Suprapubic skin (tissue), 4 donors: ENCODE measurements at regions not wholly inside any gene's neighbourhood (a gene's known extent, or its start where the extent isn't known, plus 50 kb on each side); places are given as distances from the start of the nearest gene placed in this dataset.
A peak's percentile ranks its signal among the peaks of the same experiment; 100 is the strongest.
"Not testable (repeated sequence)": the region's sequence is repeated elsewhere in the genome, so short reads cannot be mapped to it uniquely, and the experiment has no call there.

Experiments
- DNase-seq, 2 donors: peaks; one replicate each; pipeline ENCODE4 v3.0.0-alpha.2; 2019; ENCODE audit warnings: low spot score in 2 of 2
- H3K27ac ChIP-seq: fragments of 200-600 bp; sonication (generic); one replicate; pipeline ENCODE4 v1.5.1; 2019
- H3K27me3 ChIP-seq: fragments of 200-600 bp; sonication (generic); one replicate; pipeline ENCODE4 v1.5.1; 2019
- H3K36me3 ChIP-seq: fragments of 200-600 bp; sonication (generic); one replicate; pipeline ENCODE4 v1.5.1; 2019
- H3K4me1 ChIP-seq: fragments of 200-600 bp; sonication (generic); one replicate; pipeline ENCODE4 v1.5.1; 2019
- H3K4me3 ChIP-seq: fragments of 200-600 bp; sonication (generic); one replicate; pipeline ENCODE4 v1.5.1; 2019; ENCODE audit warnings: mild to moderate bottlenecking
- H3K9me3 ChIP-seq: fragments of 200-600 bp; sonication (generic); one replicate; pipeline ENCODE4 v1.5.1; 2019
- CTCF ChIP-seq, 2 donors: fragments of 200-600 bp in 1 of 2; fragments of 450-650 bp in 1 of 2; sonication (generic) in 1 of 2; IDR thresholded peaks; one replicate each; pipeline ENCODE4 v1.5.1; 2016 to 2019; ENCODE audit warnings: antibody characterized with exemption in 2 of 2, mild to moderate bottlenecking in 1 of 2, moderate library complexity in 1 of 2
- EP300 ChIP-seq: sonication (generic); formaldehyde crosslinking; IDR thresholded peaks from one replicate; pipeline ENCODE4 v1.6.1; 2017; ENCODE audit warnings: antibody characterized with exemption
- POLR2A ChIP-seq, 2 donors: fragments of 450-650 bp; IDR thresholded peaks; one replicate each; pipeline ENCODE4 v1.6.1; 2017; ENCODE audit warnings: antibody characterized with exemption in 2 of 2, mild to moderate bottlenecking in 2 of 2, moderate library complexity in 2 of 2
- POLR2AphosphoS5 ChIP-seq, 3 donors: sonication (generic); formaldehyde crosslinking; IDR thresholded peaks; one replicate each; pipeline ENCODE4 v1.6.1; 2017; ENCODE audit warnings: antibody characterized with exemption in 3 of 3
- WGBS: methylation state at CpG from one replicate; pipeline ENCODE4 v1.1.5; 2018; 5-methylcytosine and 5-hydroxymethylcytosine counted together

- H3K36me3 ChIP-seq = no peaks in the 10 kb centered on the region
- H3K4me3 ChIP-seq = no peak overlapping the region
- peak in 1 of 2 donors; percentile 38 for DNase-seq
- H3K4me1 ChIP-seq = peaks cover 4% of the 10 kb centered on the region
- no peak for TF ChIP-seq CTCF (IDR thresholded peaks at IDR 0.05)
- TF ChIP-seq POLR2A (IDR thresholded peaks at IDR 0.05) = no peak
- TF ChIP-seq EP300 = no peak
- TF ChIP-seq POLR2AphosphoS5 (IDR thresholded peaks at IDR 0.05) = no peak
- no peaks in the 10 kb centered on the region for H3K9me3 ChIP-seq
- no peak overlapping the region for H3K27ac ChIP-seq
- H3K27me3 ChIP-seq = peaks cover 36% of the 10 kb centered on the region
- WGBS = 67% methylated on average over 8 of the region's 8 CpGs
Measured at GRCh38 chr4:8721621-8722020, 129.1 kb downstream of the CPZ start.

GRCh38 chr4:8719421-8719820 lies 126.9 kb downstream of the CPZ start:
- no peak overlapping the region for H3K27ac ChIP-seq
- TF ChIP-seq POLR2A (IDR thresholded peaks at IDR 0.05) = no peak
- no peak for TF ChIP-seq EP300
- no peak for TF ChIP-seq CTCF (IDR thresholded peaks at IDR 0.05)
- no peak for TF ChIP-seq POLR2AphosphoS5 (IDR thresholded peaks at IDR 0.05)
- 89% methylated on average over 8 of the region's 8 CpGs for WGBS
- H3K9me3 ChIP-seq = peaks cover 5% of the 10 kb centered on the region
- no peak overlapping the region for H3K4me3 ChIP-seq
- no peaks in the 10 kb centered on the region for H3K36me3 ChIP-seq
- DNase-seq = peak in 1 of 2 donors; percentile 40
- peaks cover 14% of the 10 kb centered on the region for H3K27me3 ChIP-seq
- no peaks in the 10 kb centered on the region for H3K4me1 ChIP-seq

- not testable (repeated sequence) for H3K27ac ChIP-seq, H3K27me3 ChIP-seq, DNase-seq, H3K4me3 ChIP-seq, H3K4me1 ChIP-seq, H3K36me3 ChIP-seq
- WGBS = 59% methylated on average over 2 of the region's 2 CpGs
- peaks cover 19% of the 10 kb centered on the region for H3K9me3 ChIP-seq
Measured at GRCh38 chr4:8717470-8717869, 124.9 kb downstream of the CPZ start.

- H3K27ac ChIP-seq = no peak overlapping the region
- no peak overlapping the region for H3K4me3 ChIP-seq
- no peaks in the 10 kb centered on the region for H3K4me1 ChIP-seq
- peaks cover 24% of the 10 kb centered on the region for H3K27me3 ChIP-seq
- peak in 1 of 2 donors; percentile 34 for DNase-seq
- H3K9me3 ChIP-seq = peaks cover 22% of the 10 kb centered on the region
- H3K36me3 ChIP-seq = no peaks in the 10 kb centered on the region
- 74% methylated on average over 5 of the region's 8 CpGs for WGBS
- TF ChIP-seq EP300 (no peak), CTCF (IDR thresholded peaks at IDR 0.05) (no peak), POLR2A (IDR thresholded peaks at IDR 0.05) (no peak), POLR2AphosphoS5 (IDR thresholded peaks at IDR 0.05) (no peak)
Measured at GRCh38 chr4:8710946-8711345, 118.4 kb downstream of the CPZ start.

GRCh38 chr4:8710416-8710815 lies 117.9 kb downstream of the CPZ start:
- no peaks in the 10 kb centered on the region for H3K4me1 ChIP-seq
- TF ChIP-seq POLR2AphosphoS5 (IDR thresholded peaks at IDR 0.05) (no peak), POLR2A (IDR thresholded peaks at IDR 0.05) (no peak), EP300 (no peak), CTCF (IDR thresholded peaks at IDR 0.05) (no peak)
- peaks cover 29% of the 10 kb centered on the region for H3K27me3 ChIP-seq
- H3K36me3 ChIP-seq = no peaks in the 10 kb centered on the region
- DNase-seq = peak; percentile 25 to 72
- no peak overlapping the region for H3K27ac ChIP-seq
- 80% methylated on average over 2 of the region's 6 CpGs for WGBS
- peaks cover 22% of the 10 kb centered on the region for H3K9me3 ChIP-seq
- H3K4me3 ChIP-seq = no peak overlapping the region

GRCh38 chr4:8709729-8710360 lies 117.3 kb downstream of the CPZ start:
- Histone ChIP-seq H3K27ac (no peak overlapping the region), H3K4me1 (no peaks in the 10 kb centered on the region), H3K9me3 (peaks cover 21% of the 10 kb centered on the region), H3K27me3 (peaks cover 33% of the 10 kb centered on the region), H3K36me3 (no peaks in the 10 kb centered on the region), H3K4me3 (no peak overlapping the region)
- WGBS = 61% methylated on average over 21 of the region's 23 CpGs
- no peak for TF ChIP-seq EP300
- peak; percentile 50 to 63 for DNase-seq
